ENCODE measurements at regions not wholly inside any gene's neighbourhood (a gene's known extent, or its start where the extent isn't known, plus 50 kb on each side); places are given as distances from the start of the nearest gene placed in this dataset.

DNA sequence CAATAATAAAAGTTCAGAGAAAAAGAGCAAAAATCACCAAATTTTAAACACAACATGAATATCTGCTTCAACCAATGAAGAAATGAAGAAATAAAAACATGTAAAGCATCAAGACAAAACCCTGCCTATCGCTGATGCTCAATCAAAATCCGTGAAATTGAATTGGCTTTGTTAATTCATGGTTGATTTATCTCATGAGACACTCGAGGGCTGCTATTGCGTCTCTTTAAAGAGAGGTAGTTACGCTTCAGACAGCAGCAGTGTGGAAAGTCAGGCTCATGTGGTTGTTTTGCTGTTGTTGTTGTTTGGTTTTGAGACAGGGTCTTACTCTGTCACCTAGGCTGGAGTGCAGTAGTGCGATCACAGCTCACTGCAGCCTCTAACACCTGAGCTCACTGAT, 65.5 kb upstream of the RGS7 start:
- H3K4me3 ChIP-seq: no peak overlapping the region
- 80 to 85% methylated on average over 6 of the region's 6 CpGs for WGBS, 2 experiments (ENCODE audit: low coverage in 1 of 2, low lambda C conversion rate in 2 of 2, missing lambda C conversion rate in 2 of 2)
- in situ Hi-C loops (cut with MboI): no loop called here
- no peak overlapping the region for H3K27ac ChIP-seq
- H3K9ac ChIP-seq: no peak overlapping the region
- H3K36me3 ChIP-seq (ENCODE audit: low read depth): no peaks in the 10 kb centered on the region
- peaks cover 3% of the 10 kb centered on the region for H3K4me1 ChIP-seq (ENCODE audit: insufficient read depth)
- H4K20me1 ChIP-seq (ENCODE audit: insufficient read depth): no peaks in the 10 kb centered on the region
- 0 out of 2 replicates have a peak, but pooled peaks cover 8% of the 10 kb centered on the region for H3F3A ChIP-seq (ENCODE audit: insufficient read depth)
- no peak for DNase-seq
- H3K4me2 ChIP-seq (ENCODE audit: unreplicated experiment): no peak overlapping the region
- no peak for TF ChIP-seq EZH2 (IDR thresholded peaks at IDR 0.05; ENCODE audit: insufficient read depth, poor library complexity, severe bottlenecking)
- no peak for TF ChIP-seq EZH2phosphoT487 (IDR thresholded peaks at IDR 0.05; ENCODE audit: insufficient read depth, low read depth)
- H3K9me3 ChIP-seq (ENCODE audit: low read depth): no peaks in the 10 kb centered on the region
- no peaks in the 10 kb centered on the region for H3K79me2 ChIP-seq (ENCODE audit: insufficient read depth)
- no peaks in the 10 kb centered on the region for H3K9me2 ChIP-seq (ENCODE audit: insufficient read depth)
- H3K27me3 ChIP-seq (replicated peaks; ENCODE audit: insufficient read depth): 0 out of 2 replicates have a peak, but pooled peaks cover 3% of the 10 kb centered on the region
- no peak overlapping the region for H2AFZ ChIP-seq

DNA sequence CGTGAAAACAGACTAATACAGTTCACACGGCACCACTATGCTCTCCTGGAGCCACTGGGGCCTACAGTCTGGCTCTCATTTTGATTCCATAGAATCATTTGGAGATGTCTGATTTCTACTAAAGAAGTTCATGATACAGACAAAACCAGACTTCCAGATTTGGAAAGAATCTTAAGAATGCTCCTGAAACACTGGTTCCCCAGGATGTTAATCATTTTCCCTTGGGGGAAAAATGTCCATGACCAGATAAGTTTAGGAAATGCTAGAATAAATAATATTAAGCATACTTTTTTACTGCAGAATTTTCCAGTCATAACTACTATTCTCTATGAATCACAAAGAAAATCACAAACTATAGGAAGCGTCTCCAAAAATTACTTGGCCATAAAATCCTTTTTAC, 63.0 kb upstream of the RGS7 start:
- WGBS, 2 experiments (ENCODE audit: low coverage in 1 of 2, low lambda C conversion rate in 2 of 2, missing lambda C conversion rate in 2 of 2): 88 to 95% methylated on average over 3 of the region's 3 CpGs
- in situ Hi-C loops (cut with MboI): no loop called here

GRCh38 chr1:241417258-241417657, 60.3 kb upstream of the RGS7 start:
- 55 to 56% methylated on average over 1 of the region's 1 CpG for WGBS, 2 experiments (ENCODE audit: low coverage in 1 of 2, low lambda C conversion rate in 2 of 2, missing lambda C conversion rate in 2 of 2)
- no peaks in the 10 kb centered on the region for H3K27me3 ChIP-seq (replicated peaks; ENCODE audit: insufficient read depth)
- in situ Hi-C loops (cut with MboI): no loop called here
- no peak overlapping the region for H3K27ac ChIP-seq
- no peaks in the 10 kb centered on the region for H3K36me3 ChIP-seq (ENCODE audit: low read depth)
- H3K9me2 ChIP-seq (ENCODE audit: insufficient read depth): no peaks in the 10 kb centered on the region
- no peaks in the 10 kb centered on the region for H3K4me1 ChIP-seq (ENCODE audit: insufficient read depth)
- no peak overlapping the region for H3K9ac ChIP-seq
- no peaks in the 10 kb centered on the region for H3K9me3 ChIP-seq (ENCODE audit: low read depth)
- no peak overlapping the region for H3K4me3 ChIP-seq
- no peak overlapping the region for H3K4me2 ChIP-seq (ENCODE audit: unreplicated experiment)
- DNase-seq: no peak
- no peak overlapping the region for H2AFZ ChIP-seq
- H3F3A ChIP-seq (ENCODE audit: insufficient read depth): peaks cover 17% of the 10 kb centered on the region
- no peaks in the 10 kb centered on the region for H4K20me1 ChIP-seq (ENCODE audit: insufficient read depth)
- TF ChIP-seq EZH2phosphoT487 (IDR thresholded peaks at IDR 0.05; ENCODE audit: insufficient read depth, low read depth) (no peak), EZH2 (IDR thresholded peaks at IDR 0.05; ENCODE audit: insufficient read depth, poor library complexity, severe bottlenecking) (no peak)
- no peaks in the 10 kb centered on the region for H3K79me2 ChIP-seq (ENCODE audit: insufficient read depth)

More for the DNA sequence above, 63.0 kb upstream of the RGS7 start:
- no peak overlapping the region for H3K4me3 ChIP-seq
- peaks cover 3% of the 10 kb centered on the region for H3K4me1 ChIP-seq (ENCODE audit: insufficient read depth)
- H3K79me2 ChIP-seq (ENCODE audit: insufficient read depth): no peaks in the 10 kb centered on the region
- no peaks in the 10 kb centered on the region for H4K20me1 ChIP-seq (ENCODE audit: insufficient read depth)
- no peak overlapping the region for H3K4me2 ChIP-seq (ENCODE audit: unreplicated experiment)
- no peaks in the 10 kb centered on the region for H3K9me3 ChIP-seq (ENCODE audit: low read depth)
- H3F3A ChIP-seq (ENCODE audit: insufficient read depth): 0 out of 2 replicates have a peak, but pooled peaks cover 8% of the 10 kb centered on the region
- H3K9ac ChIP-seq: no peak overlapping the region
- no peak overlapping the region for H2AFZ ChIP-seq
- no peak overlapping the region for H3K27ac ChIP-seq
- TF ChIP-seq EZH2 (IDR thresholded peaks at IDR 0.05; ENCODE audit: insufficient read depth, poor library complexity, severe bottlenecking): no peak
- no peak for TF ChIP-seq EZH2phosphoT487 (IDR thresholded peaks at IDR 0.05; ENCODE audit: insufficient read depth, low read depth)
- H3K27me3 ChIP-seq (replicated peaks; ENCODE audit: insufficient read depth): 0 out of 2 replicates have a peak, but pooled peaks cover under 1% of the 10 kb centered on the region
- DNase-seq: no peak
- no peaks in the 10 kb centered on the region for H3K9me2 ChIP-seq (ENCODE audit: insufficient read depth)
- H3K36me3 ChIP-seq (ENCODE audit: low read depth): no peaks in the 10 kb centered on the region

DNA sequence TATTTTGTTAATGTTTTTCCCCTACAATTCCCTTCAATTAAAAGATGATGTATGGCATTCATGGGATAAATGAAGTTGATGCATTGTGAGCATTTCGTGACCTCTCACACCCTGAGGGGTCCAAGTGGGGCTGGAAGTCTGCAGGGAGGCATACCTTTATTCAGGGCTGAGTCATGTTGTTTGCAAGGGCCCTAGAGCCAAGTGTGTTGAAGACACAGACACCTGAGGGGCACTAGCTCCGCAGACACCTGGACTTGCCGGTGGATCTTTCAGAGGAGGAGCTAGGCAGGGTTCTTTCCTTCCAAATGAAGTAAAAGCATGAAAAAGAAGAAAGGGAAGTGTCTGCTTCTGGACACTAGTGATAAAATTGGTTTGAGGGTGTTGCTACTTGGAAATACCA, 57.0 kb upstream of the RGS7 start:
- H3F3A ChIP-seq (ENCODE audit: insufficient read depth): peaks cover 24% of the 10 kb centered on the region
- H3K4me2 ChIP-seq (ENCODE audit: unreplicated experiment): no peak overlapping the region
- 0 out of 2 replicates have a peak, but pooled peaks cover 12% of the 10 kb centered on the region for H3K4me1 ChIP-seq (ENCODE audit: insufficient read depth)
- H3K27me3 ChIP-seq (replicated peaks; ENCODE audit: insufficient read depth): no peaks in the 10 kb centered on the region
- 89 to 93% methylated on average over 3 of the region's 3 CpGs for WGBS, 2 experiments (ENCODE audit: low coverage in 1 of 2, low lambda C conversion rate in 2 of 2, missing lambda C conversion rate in 2 of 2)
- no peak overlapping the region for H3K27ac ChIP-seq
- no peak for TF ChIP-seq EZH2 (IDR thresholded peaks at IDR 0.05; ENCODE audit: insufficient read depth, poor library complexity, severe bottlenecking)
- no peak for DNase-seq
- H3K36me3 ChIP-seq (ENCODE audit: low read depth): no peaks in the 10 kb centered on the region
- no peaks in the 10 kb centered on the region for H3K79me2 ChIP-seq (ENCODE audit: insufficient read depth)
- in situ Hi-C loops (cut with MboI): no loop called here
- H3K9me3 ChIP-seq (ENCODE audit: low read depth): no peaks in the 10 kb centered on the region
- H3K9ac ChIP-seq: no peak overlapping the region
- no peak overlapping the region for H2AFZ ChIP-seq
- H4K20me1 ChIP-seq (ENCODE audit: insufficient read depth): no peaks in the 10 kb centered on the region
- H3K9me2 ChIP-seq (ENCODE audit: insufficient read depth): no peaks in the 10 kb centered on the region
- no peak overlapping the region for H3K4me3 ChIP-seq

- Histone ChIP-seq H3F3A (ENCODE audit: insufficient read depth) (peaks cover 24% of the 10 kb centered on the region), H3K9me2 (ENCODE audit: insufficient read depth) (no peaks in the 10 kb centered on the region), H3K27ac (no peak overlapping the region), H3K9ac (no peak overlapping the region), H3K27me3 (replicated peaks; ENCODE audit: insufficient read depth) (no peaks in the 10 kb centered on the region), H3K9me3 (ENCODE audit: low read depth) (no peaks in the 10 kb centered on the region), H3K79me2 (ENCODE audit: insufficient read depth) (no peaks in the 10 kb centered on the region), H3K4me1 (ENCODE audit: insufficient read depth) (0 out of 2 replicates have a peak, but pooled peaks cover 12% of the 10 kb centered on the region), H4K20me1 (ENCODE audit: insufficient read depth) (no peaks in the 10 kb centered on the region), H2AFZ (no peak overlapping the region), H3K36me3 (ENCODE audit: low read depth) (no peaks in the 10 kb centered on the region), H3K4me3 (no peak overlapping the region), H3K4me2 (ENCODE audit: unreplicated experiment) (no peak overlapping the region)
- TF ChIP-seq EZH2 (IDR thresholded peaks at IDR 0.05; ENCODE audit: insufficient read depth, poor library complexity, severe bottlenecking) (no peak), EZH2phosphoT487 (IDR thresholded peaks at IDR 0.05; ENCODE audit: insufficient read depth, low read depth) (no peak)
- in situ Hi-C loops (cut with MboI): no loop called here
- 2 to 3% methylated on average over 2 of the region's 2 CpGs for WGBS, 2 experiments (ENCODE audit: low coverage in 1 of 2, low lambda C conversion rate in 2 of 2, missing lambda C conversion rate in 2 of 2)
- DNase-seq: peak; percentile 88
Observed at GRCh38 chr1:241413386-241413785, 56.4 kb upstream of the RGS7 start.
